HepG2 (cell line): ENCODE measurements at regions not wholly inside any gene's neighbourhood (a gene's known extent, or its start where the extent isn't known, plus 50 kb on each side); places are given as distances from the start of the nearest gene placed in this dataset.

Experiments
- ATAC-seq: fragments of 200-7000 bp; cut with Tn5 transposase; 3 replicates; pipeline ENCODE4 v1.9.1; 2020; ENCODE audit warnings: mild to moderate bottlenecking, moderate library complexity
- BruUV-seq: library from RNA; stranded (reverse); fragments of 400-500 nt; replicated peaks from 2 replicates; lab custom pipeline; 2021; lab: Mats Ljungman, UMichigan
- CTCF ChIA-PET: fragments of 300-600 bp; formaldehyde crosslinking; extraction: SDS; loops from one replicate; lab custom pipeline; 2021; ENCODE audit warnings: low total read pairs, inconsistent platforms, low intra/inter-chr PET ratio; lab: Yijun Ruan, JAX
- POLR2A ChIA-PET: fragments of 350-600 bp; sonication (Branson Sonifier 250); formaldehyde crosslinking; loops from one replicate; lab custom pipeline; 2020; ENCODE audit warnings: antibody characterized with exemption, inconsistent platforms; lab: Yijun Ruan, JAX
- DNase-seq: peaks from one replicate; pipeline ENCODE4 v3.0.0-alpha.2; 2015; ENCODE audit warnings: low spot score
- FAIRE-seq: peaks from 3 replicates; lab custom pipeline; 2011; peaks lifted over from hg19 to GRCh38; lab: Jason Lieb, UNC
- H2AFZ ChIP-seq: one replicate; pipeline ENCODE4 v1.6.1; 2011; ENCODE audit warnings: low read length, inconsistent platforms
- H3K27ac ChIP-seq: fragments of 300-600 bp; 3 replicates; pipeline ENCODE4 v1.8.0; 2011; ENCODE audit warnings: mixed run types, mild to moderate bottlenecking, mixed read lengths, low read length, inconsistent platforms; ENCODE audit not compliant: insufficient read depth; ENCODE audit errors: extremely low read length
- H3K27me3 ChIP-seq, 2 experiments: fragments of 200-600 bp in 1 of 2; 2 replicates in 1 of 2; 3 replicates in 1 of 2; pipeline versions ENCODE4 v1.6.0 to v1.8.0; 2011; ENCODE audit warnings: low read length in 2 of 2, mild to moderate bottlenecking in 2 of 2, moderate library complexity in 2 of 2, inconsistent platforms in 1 of 2; ENCODE audit not compliant: insufficient read depth in 2 of 2, control insufficient read depth in 1 of 2
- H3K36me3 ChIP-seq, 2 experiments: fragments of 200-600 bp in 1 of 2; replicated peaks in 1 of 2; 2 replicates in 1 of 2; 3 replicates in 1 of 2; pipeline versions ENCODE4 v1.5.1 to v1.8.0; 2011; ENCODE audit warnings: low read length in 2 of 2, inconsistent platforms in 1 of 2; ENCODE audit not compliant: insufficient read depth in 2 of 2, control insufficient read depth in 1 of 2
- H3K4me1 ChIP-seq: 2 replicates; pipeline ENCODE4 v1.5.1; 2012; ENCODE audit warnings: low read length, inconsistent platforms; ENCODE audit not compliant: insufficient read depth
- H3K4me2 ChIP-seq: 2 replicates; pipeline ENCODE4 v1.6.0; 2011; ENCODE audit warnings: low read depth, low read length, inconsistent platforms
- H3K4me3 ChIP-seq, 3 experiments: fragments of 200-600 bp in 1 of 3; sonication (generic), shearing (Covaris generic) in 1 of 3; replicated peaks in 1 of 3; 2 replicates each; pipeline ENCODE4 v1.5.1; 2011 to 2016; ENCODE audit warnings: low read length in 3 of 3, inconsistent platforms in 2 of 3, low read depth in 2 of 3, mild to moderate bottlenecking in 2 of 3, control low read depth in 1 of 3, mixed read lengths in 1 of 3; ENCODE audit not compliant: insufficient read depth in 1 of 3
- H3K79me2 ChIP-seq: one replicate; pipeline ENCODE4 v1.6.1; 2011; ENCODE audit warnings: low read length, inconsistent platforms; ENCODE audit not compliant: insufficient read depth
- H3K9ac ChIP-seq: 2 replicates; pipeline ENCODE4 v1.6.0; 2011; ENCODE audit warnings: mild to moderate bottlenecking, low read depth, low read length, inconsistent platforms; ENCODE audit not compliant: insufficient read depth
- H3K9me3 ChIP-seq: 2 replicates; pipeline ENCODE4 v1.5.1; 2012; ENCODE audit warnings: mild to moderate bottlenecking, low read length
- H4K20me1 ChIP-seq: 2 replicates; pipeline ENCODE4 v1.6.0; 2011; ENCODE audit warnings: inconsistent platforms, mild to moderate bottlenecking, low read length, moderate library complexity; ENCODE audit not compliant: insufficient read depth
- ARNT ChIP-seq: fragments of 450-650 bp; IDR thresholded peaks from 2 replicates; pipeline ENCODE4 v1.6.1; 2017
- ERF ChIP-seq: IDR thresholded peaks from 2 replicates; pipeline ENCODE4 v1.6.1; 2018; ENCODE audit warnings: missing biosample characterization, missing genetic modification reagents
- KDM5A ChIP-seq: fragments of 200-600 bp; sonication (generic); IDR thresholded peaks from 2 replicates; pipeline ENCODE4 v1.7.0; 2018; ENCODE audit warnings: antibody characterized with exemption, mild to moderate bottlenecking, low read length, borderline replicate concordance
- MYC ChIP-seq: sonication (generic); formaldehyde crosslinking; IDR thresholded peaks from 2 replicates; pipeline ENCODE4 v1.9.0; 2021; ENCODE audit warnings: missing genetic modification reagents, borderline replicate concordance
- PCBP2 ChIP-seq: fragments of 200-400 bp; formaldehyde crosslinking; optimal IDR thresholded peaks from 2 replicates; pipeline ENCODE3; 2018; ENCODE audit warnings: low read length, low read depth; ENCODE audit not compliant: poor library complexity, severe bottlenecking
- RFXAP ChIP-seq: sonication (generic); formaldehyde crosslinking; IDR thresholded peaks from 2 replicates; pipeline ENCODE4 v1.4.0; 2020; ENCODE audit warnings: missing genetic modification reagents, borderline replicate concordance
- SCMH1 ChIP-seq: sonication (generic); formaldehyde crosslinking; IDR thresholded peaks from 2 replicates; pipeline ENCODE4 v1.9.0; 2021; ENCODE audit warnings: missing genetic modification reagents, mild to moderate bottlenecking, borderline replicate concordance
- TARDBP ChIP-seq: sonication (generic); formaldehyde crosslinking; IDR thresholded peaks from 2 replicates; pipeline ENCODE4 v1.8.0; 2022; ENCODE audit warnings: mild to moderate bottlenecking, missing genetic modification reagents
- TCF12 ChIP-seq, 2 experiments: fragments of 450-650 bp in 1 of 2; sonication (generic) in 1 of 2; formaldehyde crosslinking in 1 of 2; IDR thresholded peaks; 2 replicates each; pipeline versions ENCODE4 v1.6.1 to v1.8.0; 2017 to 2022; ENCODE audit warnings: antibody characterized with exemption in 1 of 2, mild to moderate bottlenecking in 1 of 2, missing genetic modification reagents in 1 of 2, moderate library complexity in 1 of 2
- ZNF556 ChIP-seq: sonication (generic); formaldehyde crosslinking; IDR thresholded peaks from 2 replicates; pipeline ENCODE4 v1.4.0; 2020; ENCODE audit warnings: mild to moderate bottlenecking, missing genetic modification reagents, borderline replicate concordance
- ZNF777 ChIP-seq: sonication (generic); formaldehyde crosslinking; IDR thresholded peaks from 2 replicates; pipeline ENCODE4 v1.4.0; 2020; ENCODE audit warnings: missing genetic modification reagents
- ZNF780A ChIP-seq: sonication (generic); formaldehyde crosslinking; IDR thresholded peaks from 2 replicates; pipeline ENCODE4 v1.8.0; 2022; ENCODE audit warnings: mild to moderate bottlenecking, missing genetic modification reagents, moderate library complexity
- WGBS: methylation state at CpG from one replicate; pipeline ENCODE4 v1.1.6; 2017; ENCODE audit warnings: low lambda C conversion rate; 5-methylcytosine and 5-hydroxymethylcytosine counted together
- in situ Hi-C: cut with HindIII; loops from 2 replicates; pipeline ENCODE4 v1.10.0; 2017; ENCODE audit warnings: low pct_unique_long_range_greater_than_20kb; ENCODE audit not compliant: extremely low pct_ligation_motif_present
- intact Hi-C: fragments of 100-400 bp; cut with micrococcal nuclease; formaldehyde crosslinking; loops from one replicate; pipeline ENCODE4 v1.10.0; 2022; ENCODE audit not compliant: unreplicated experiment
- TF ChIP-seq, protein P1 (sequence below): sonication (generic); formaldehyde crosslinking; IDR thresholded peaks from 2 replicates; pipeline ENCODE4 v1.4.0; 2020; ENCODE audit warnings: missing genetic modification reagents, low read depth, mild to moderate bottlenecking, borderline replicate concordance
- TF ChIP-seq, protein P2 (sequence below): sonication (generic); formaldehyde crosslinking; IDR thresholded peaks from 2 replicates; pipeline ENCODE4 v1.4.0; 2020; ENCODE audit warnings: mild to moderate bottlenecking, missing genetic modification reagents
- TF ChIP-seq, protein P3 (sequence below): IDR thresholded peaks from 2 replicates; pipeline ENCODE4 v1.6.1; 2018; ENCODE audit warnings: missing genetic modification reagents
- TF ChIP-seq, protein P4 (sequence below): sonication (generic); formaldehyde crosslinking; IDR thresholded peaks from 2 replicates; pipeline ENCODE4 v1.4.0; 2020; ENCODE audit warnings: missing genetic modification reagents; ENCODE audit errors: not compliant biosample characterization
- TF ChIP-seq, protein P5 (sequence below): sonication (generic); formaldehyde crosslinking; IDR thresholded peaks from 2 replicates; pipeline ENCODE4 v1.9.0; 2022; ENCODE audit warnings: low read depth, missing genetic modification reagents
- TF ChIP-seq, protein P6 (sequence below): sonication (generic); formaldehyde crosslinking; IDR thresholded peaks from 2 replicates; pipeline ENCODE4 v1.8.1; 2022; ENCODE audit warnings: low read depth, mild to moderate bottlenecking, missing genetic modification reagents

DNA sequence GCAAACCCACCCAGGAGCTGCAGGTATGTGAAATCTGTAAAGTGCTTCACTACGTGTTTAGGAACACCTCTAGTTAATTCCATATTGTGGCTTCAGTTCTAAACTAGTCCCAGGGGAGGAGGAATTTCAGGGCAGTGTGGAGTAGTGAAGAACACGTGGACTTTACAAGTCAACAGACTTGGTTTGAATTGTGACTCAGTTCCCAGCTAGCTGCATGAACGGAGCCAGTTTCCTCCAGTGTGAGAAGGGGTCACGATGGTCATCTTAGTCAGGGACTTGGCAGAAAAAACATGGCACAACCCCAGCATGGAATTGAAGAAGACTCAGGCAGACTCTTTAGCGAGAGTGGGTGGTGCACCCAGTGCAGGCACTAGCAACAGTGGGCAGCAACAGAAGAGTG is 175.7 kb upstream of the UBL3 start:
- peaks cover 32% of the 10 kb centered on the region for H3K4me1 ChIP-seq
- no peak overlapping the region for H3K27ac ChIP-seq
- FAIRE-seq (no peak), ATAC-seq (no peak), DNase-seq (no peak)
- 20% methylated on average over 5 of the region's 5 CpGs for WGBS
- H3K27me3 ChIP-seq: no peaks in the 10 kb centered on the region; a peak in 1 of 5 replicates
- POLR2A ChIA-PET: no interaction called here
- no peak overlapping the region for H3K4me3 ChIP-seq
- no peaks in the 10 kb centered on the region for H3K36me3 ChIP-seq
- BruUV-seq: no TSS peak
- in situ Hi-C loops (no loop called here), intact Hi-C loops (no loop called here)
- H3K9me3 ChIP-seq: no peaks in the 10 kb centered on the region
- no peak overlapping the region for H2AFZ ChIP-seq
- CTCF ChIA-PET: no interaction called here
- no peaks in the 10 kb centered on the region for H4K20me1 ChIP-seq
- H3K4me2 ChIP-seq: no peak overlapping the region
- H3K9ac ChIP-seq: no peak overlapping the region
- H3K79me2 ChIP-seq: no peaks in the 10 kb centered on the region
- TF ChIP-seq TCF12 (IDR thresholded peaks at IDR 0.05) (no peak), TCF12 (CRISPR knock-in tag; IDR thresholded peaks at IDR 0.05) (no peak), MYC (CRISPR knock-in tag) (no peak), ZNF777 (CRISPR knock-in tag) (no peak), ZNF556 (no peak), ARNT (no peak), PCBP2 (no peak), ERF (CRISPR knock-in tag) (no peak), ZNF780A (CRISPR knock-in tag) (no peak), KDM5A (no peak), RFXAP (CRISPR knock-in tag) (no peak), SCMH1 (CRISPR knock-in tag) (no peak), TARDBP (CRISPR knock-in tag) (no peak)
- TF ChIP-seq, protein P1, sequence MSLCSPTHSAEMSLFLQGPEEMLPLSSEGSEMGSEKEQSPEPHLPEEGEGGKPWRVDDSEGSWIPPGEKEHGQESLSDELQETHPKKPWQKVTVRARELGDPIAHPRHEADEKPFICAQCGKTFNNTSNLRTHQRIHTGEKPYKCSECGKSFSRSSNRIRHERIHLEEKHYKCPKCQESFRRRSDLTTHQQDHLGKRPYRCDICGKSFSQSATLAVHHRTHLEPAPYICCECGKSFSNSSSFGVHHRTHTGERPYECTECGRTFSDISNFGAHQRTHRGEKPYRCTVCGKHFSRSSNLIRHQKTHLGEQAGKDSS (CRISPR knock-in tag): no peak
- TF ChIP-seq, protein P2, sequence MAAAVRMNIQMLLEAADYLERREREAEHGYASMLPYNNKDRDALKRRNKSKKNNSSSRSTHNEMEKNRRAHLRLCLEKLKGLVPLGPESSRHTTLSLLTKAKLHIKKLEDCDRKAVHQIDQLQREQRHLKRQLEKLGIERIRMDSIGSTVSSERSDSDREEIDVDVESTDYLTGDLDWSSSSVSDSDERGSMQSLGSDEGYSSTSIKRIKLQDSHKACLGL (CRISPR knock-in tag): no peak
- TF ChIP-seq, protein P3, sequence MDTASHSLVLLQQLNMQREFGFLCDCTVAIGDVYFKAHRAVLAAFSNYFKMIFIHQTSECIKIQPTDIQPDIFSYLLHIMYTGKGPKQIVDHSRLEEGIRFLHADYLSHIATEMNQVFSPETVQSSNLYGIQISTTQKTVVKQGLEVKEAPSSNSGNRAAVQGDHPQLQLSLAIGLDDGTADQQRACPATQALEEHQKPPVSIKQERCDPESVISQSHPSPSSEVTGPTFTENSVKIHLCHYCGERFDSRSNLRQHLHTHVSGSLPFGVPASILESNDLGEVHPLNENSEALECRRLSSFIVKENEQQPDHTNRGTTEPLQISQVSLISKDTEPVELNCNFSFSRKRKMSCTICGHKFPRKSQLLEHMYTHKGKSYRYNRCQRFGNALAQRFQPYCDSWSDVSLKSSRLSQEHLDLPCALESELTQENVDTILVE: no peak
- TF ChIP-seq, protein P4, sequence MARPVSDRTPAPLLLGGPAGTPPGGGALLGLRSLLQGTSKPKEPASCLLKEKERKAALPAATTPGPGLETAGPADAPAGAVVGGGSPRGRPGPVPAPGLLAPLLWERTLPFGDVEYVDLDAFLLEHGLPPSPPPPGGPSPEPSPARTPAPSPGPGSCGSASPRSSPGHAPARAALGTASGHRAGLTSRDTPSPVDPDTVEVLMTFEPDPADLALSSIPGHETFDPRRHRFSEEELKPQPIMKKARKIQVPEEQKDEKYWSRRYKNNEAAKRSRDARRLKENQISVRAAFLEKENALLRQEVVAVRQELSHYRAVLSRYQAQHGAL: no peak
- TF ChIP-seq, protein P5, sequence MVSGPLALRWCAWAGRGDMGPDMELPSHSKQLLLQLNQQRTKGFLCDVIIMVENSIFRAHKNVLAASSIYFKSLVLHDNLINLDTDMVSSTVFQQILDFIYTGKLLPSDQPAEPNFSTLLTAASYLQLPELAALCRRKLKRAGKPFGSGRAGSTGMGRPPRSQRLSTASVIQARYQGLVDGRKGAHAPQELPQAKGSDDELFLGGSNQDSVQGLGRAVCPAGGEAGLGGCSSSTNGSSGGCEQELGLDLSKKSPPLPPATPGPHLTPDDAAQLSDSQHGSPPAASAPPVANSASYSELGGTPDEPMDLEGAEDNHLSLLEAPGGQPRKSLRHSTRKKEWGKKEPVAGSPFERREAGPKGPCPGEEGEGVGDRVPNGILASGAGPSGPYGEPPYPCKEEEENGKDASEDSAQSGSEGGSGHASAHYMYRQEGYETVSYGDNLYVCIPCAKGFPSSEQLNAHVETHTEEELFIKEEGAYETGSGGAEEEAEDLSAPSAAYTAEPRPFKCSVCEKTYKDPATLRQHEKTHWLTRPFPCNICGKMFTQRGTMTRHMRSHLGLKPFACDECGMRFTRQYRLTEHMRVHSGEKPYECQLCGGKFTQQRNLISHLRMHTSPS (CRISPR knock-in tag): no peak
- TF ChIP-seq, protein P6, sequence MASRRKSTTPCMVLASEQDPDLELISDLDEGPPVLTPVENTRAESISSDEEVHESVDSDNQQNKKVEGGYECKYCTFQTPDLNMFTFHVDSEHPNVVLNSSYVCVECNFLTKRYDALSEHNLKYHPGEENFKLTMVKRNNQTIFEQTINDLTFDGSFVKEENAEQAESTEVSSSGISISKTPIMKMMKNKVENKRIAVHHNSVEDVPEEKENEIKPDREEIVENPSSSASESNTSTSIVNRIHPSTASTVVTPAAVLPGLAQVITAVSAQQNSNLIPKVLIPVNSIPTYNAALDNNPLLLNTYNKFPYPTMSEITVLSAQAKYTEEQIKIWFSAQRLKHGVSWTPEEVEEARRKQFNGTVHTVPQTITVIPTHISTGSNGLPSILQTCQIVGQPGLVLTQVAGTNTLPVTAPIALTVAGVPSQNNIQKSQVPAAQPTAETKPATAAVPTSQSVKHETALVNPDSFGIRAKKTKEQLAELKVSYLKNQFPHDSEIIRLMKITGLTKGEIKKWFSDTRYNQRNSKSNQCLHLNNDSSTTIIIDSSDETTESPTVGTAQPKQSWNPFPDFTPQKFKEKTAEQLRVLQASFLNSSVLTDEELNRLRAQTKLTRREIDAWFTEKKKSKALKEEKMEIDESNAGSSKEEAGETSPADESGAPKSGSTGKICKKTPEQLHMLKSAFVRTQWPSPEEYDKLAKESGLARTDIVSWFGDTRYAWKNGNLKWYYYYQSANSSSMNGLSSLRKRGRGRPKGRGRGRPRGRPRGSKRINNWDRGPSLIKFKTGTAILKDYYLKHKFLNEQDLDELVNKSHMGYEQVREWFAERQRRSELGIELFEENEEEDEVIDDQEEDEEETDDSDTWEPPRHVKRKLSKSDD (CRISPR knock-in tag): no peak
